ENCODE measurements at regions not wholly inside any gene's neighbourhood (a gene's known extent, or its start where the extent isn't known, plus 50 kb on each side); places are given as distances from the start of the nearest gene placed in this dataset.

GRCh38 chr11:128157423-128158298 is 429.7 kb downstream of the ETS1 start:
- H3K9me3 Mint-ChIP-seq: no peaks in the 10 kb centered on the region
- peaks cover 2% of the 10 kb centered on the region for H3K27me3 Mint-ChIP-seq (ENCODE audit: insufficient read depth, low read depth, poor library complexity)
- no peaks in the 10 kb centered on the region for H3K27me3 ChIP-seq (ENCODE audit: insufficient read depth)
- H3K4me1 Mint-ChIP-seq: no peaks in the 10 kb centered on the region
- no peaks in the 10 kb centered on the region for H3K79me2 ChIP-seq (replicated peaks; ENCODE audit: insufficient read depth)
- H3F3A ChIP-seq (replicated peaks; ENCODE audit: low read depth): no peaks in the 10 kb centered on the region
- no peaks in the 10 kb centered on the region for H4K20me1 ChIP-seq (replicated peaks; ENCODE audit: insufficient read depth)
- no peaks in the 10 kb centered on the region for H3K9me2 ChIP-seq (ENCODE audit: insufficient read depth)
- TF ChIP-seq, protein P1, sequence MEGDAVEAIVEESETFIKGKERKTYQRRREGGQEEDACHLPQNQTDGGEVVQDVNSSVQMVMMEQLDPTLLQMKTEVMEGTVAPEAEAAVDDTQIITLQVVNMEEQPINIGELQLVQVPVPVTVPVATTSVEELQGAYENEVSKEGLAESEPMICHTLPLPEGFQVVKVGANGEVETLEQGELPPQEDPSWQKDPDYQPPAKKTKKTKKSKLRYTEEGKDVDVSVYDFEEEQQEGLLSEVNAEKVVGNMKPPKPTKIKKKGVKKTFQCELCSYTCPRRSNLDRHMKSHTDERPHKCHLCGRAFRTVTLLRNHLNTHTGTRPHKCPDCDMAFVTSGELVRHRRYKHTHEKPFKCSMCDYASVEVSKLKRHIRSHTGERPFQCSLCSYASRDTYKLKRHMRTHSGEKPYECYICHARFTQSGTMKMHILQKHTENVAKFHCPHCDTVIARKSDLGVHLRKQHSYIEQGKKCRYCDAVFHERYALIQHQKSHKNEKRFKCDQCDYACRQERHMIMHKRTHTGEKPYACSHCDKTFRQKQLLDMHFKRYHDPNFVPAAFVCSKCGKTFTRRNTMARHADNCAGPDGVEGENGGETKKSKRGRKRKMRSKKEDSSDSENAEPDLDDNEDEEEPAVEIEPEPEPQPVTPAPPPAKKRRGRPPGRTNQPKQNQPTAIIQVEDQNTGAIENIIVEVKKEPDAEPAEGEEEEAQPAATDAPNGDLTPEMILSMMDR (conservative IDR thresholded peaks at IDR 0.05; ENCODE audit: low read depth in 2 of 2): peak; percentile 70 to 100
- TF ChIP-seq POLR2AphosphoS5 (IDR thresholded peaks at IDR 0.05; ENCODE audit: low read depth): no peak
- peak overlapping the region; percentile 52; the same call in 1 of the 2 replicates for H2AFZ ChIP-seq
- peak; percentile 85 for ATAC-seq
- H3K27ac ChIP-seq (ENCODE audit: low read depth): no peak overlapping the region
- peak overlapping the region; percentile 95 for H3K27ac Mint-ChIP-seq
- DNase-seq (ENCODE audit: low spot score): peak; percentile 84
- no peaks in the 10 kb centered on the region for H3K4me1 ChIP-seq (ENCODE audit: insufficient read depth)
- no peaks in the 10 kb centered on the region for H3K36me3 ChIP-seq (ENCODE audit: insufficient read depth)
- peak overlapping the region; percentile 66 for H3K4me3 Mint-ChIP-seq
- peak overlapping the region; percentile 50; the same call in 1 of the 2 replicates for H3K4me2 ChIP-seq
- H3K36me3 Mint-ChIP-seq (ENCODE audit: low read depth): no peaks in the 10 kb centered on the region
- peak overlapping the region; percentile 40; the same call in 1 of the 2 replicates for H3K4me3 ChIP-seq

- Histone ChIP-seq H3K27me3 (ENCODE audit: insufficient read depth) (no peaks in the 10 kb centered on the region), H3K36me3 (ENCODE audit: insufficient read depth) (no peaks in the 10 kb centered on the region), H3F3A (replicated peaks; ENCODE audit: low read depth) (no peaks in the 10 kb centered on the region), H3K9me2 (ENCODE audit: insufficient read depth) (no peaks in the 10 kb centered on the region), H3K4me1 (ENCODE audit: insufficient read depth) (no peaks in the 10 kb centered on the region), H3K4me2 (no peak overlapping the region), H3K79me2 (replicated peaks; ENCODE audit: insufficient read depth) (no peaks in the 10 kb centered on the region), H3K4me3 (no peak overlapping the region), H3K27ac (ENCODE audit: low read depth) (no peak overlapping the region), H4K20me1 (replicated peaks; ENCODE audit: insufficient read depth) (no peaks in the 10 kb centered on the region), H2AFZ (no peak overlapping the region)
- Mint-ChIP-seq H3K36me3 (ENCODE audit: low read depth) (no peaks in the 10 kb centered on the region), H3K27ac (no peak overlapping the region), H3K9me3 (no peaks in the 10 kb centered on the region), H3K27me3 (ENCODE audit: insufficient read depth, low read depth, poor library complexity) (peaks cover 3% of the 10 kb centered on the region), H3K4me3 (no peak overlapping the region), H3K4me1 (no peaks in the 10 kb centered on the region)
- DNase-seq (ENCODE audit: low spot score): no peak
- ATAC-seq: no peak
- TF ChIP-seq JUNB (IDR thresholded peaks at IDR 0.05; ENCODE audit: unreplicated experiment) (no peak), CREB1 (CRISPR knock-in tag; IDR thresholded peaks at IDR 0.05; ENCODE audit: low read depth) (no peak), ZNF114 (CRISPR knock-in tag; IDR thresholded peaks at IDR 0.05) (no peak), EZH2 (IDR thresholded peaks at IDR 0.05; ENCODE audit: low read depth, unreplicated experiment) (no peak), POLR2AphosphoS5 (IDR thresholded peaks at IDR 0.05; ENCODE audit: low read depth) (no peak), NANOG (IDR thresholded peaks at IDR 0.05; ENCODE audit: borderline replicate concordance) (no peak)
- TF ChIP-seq, protein P2, sequence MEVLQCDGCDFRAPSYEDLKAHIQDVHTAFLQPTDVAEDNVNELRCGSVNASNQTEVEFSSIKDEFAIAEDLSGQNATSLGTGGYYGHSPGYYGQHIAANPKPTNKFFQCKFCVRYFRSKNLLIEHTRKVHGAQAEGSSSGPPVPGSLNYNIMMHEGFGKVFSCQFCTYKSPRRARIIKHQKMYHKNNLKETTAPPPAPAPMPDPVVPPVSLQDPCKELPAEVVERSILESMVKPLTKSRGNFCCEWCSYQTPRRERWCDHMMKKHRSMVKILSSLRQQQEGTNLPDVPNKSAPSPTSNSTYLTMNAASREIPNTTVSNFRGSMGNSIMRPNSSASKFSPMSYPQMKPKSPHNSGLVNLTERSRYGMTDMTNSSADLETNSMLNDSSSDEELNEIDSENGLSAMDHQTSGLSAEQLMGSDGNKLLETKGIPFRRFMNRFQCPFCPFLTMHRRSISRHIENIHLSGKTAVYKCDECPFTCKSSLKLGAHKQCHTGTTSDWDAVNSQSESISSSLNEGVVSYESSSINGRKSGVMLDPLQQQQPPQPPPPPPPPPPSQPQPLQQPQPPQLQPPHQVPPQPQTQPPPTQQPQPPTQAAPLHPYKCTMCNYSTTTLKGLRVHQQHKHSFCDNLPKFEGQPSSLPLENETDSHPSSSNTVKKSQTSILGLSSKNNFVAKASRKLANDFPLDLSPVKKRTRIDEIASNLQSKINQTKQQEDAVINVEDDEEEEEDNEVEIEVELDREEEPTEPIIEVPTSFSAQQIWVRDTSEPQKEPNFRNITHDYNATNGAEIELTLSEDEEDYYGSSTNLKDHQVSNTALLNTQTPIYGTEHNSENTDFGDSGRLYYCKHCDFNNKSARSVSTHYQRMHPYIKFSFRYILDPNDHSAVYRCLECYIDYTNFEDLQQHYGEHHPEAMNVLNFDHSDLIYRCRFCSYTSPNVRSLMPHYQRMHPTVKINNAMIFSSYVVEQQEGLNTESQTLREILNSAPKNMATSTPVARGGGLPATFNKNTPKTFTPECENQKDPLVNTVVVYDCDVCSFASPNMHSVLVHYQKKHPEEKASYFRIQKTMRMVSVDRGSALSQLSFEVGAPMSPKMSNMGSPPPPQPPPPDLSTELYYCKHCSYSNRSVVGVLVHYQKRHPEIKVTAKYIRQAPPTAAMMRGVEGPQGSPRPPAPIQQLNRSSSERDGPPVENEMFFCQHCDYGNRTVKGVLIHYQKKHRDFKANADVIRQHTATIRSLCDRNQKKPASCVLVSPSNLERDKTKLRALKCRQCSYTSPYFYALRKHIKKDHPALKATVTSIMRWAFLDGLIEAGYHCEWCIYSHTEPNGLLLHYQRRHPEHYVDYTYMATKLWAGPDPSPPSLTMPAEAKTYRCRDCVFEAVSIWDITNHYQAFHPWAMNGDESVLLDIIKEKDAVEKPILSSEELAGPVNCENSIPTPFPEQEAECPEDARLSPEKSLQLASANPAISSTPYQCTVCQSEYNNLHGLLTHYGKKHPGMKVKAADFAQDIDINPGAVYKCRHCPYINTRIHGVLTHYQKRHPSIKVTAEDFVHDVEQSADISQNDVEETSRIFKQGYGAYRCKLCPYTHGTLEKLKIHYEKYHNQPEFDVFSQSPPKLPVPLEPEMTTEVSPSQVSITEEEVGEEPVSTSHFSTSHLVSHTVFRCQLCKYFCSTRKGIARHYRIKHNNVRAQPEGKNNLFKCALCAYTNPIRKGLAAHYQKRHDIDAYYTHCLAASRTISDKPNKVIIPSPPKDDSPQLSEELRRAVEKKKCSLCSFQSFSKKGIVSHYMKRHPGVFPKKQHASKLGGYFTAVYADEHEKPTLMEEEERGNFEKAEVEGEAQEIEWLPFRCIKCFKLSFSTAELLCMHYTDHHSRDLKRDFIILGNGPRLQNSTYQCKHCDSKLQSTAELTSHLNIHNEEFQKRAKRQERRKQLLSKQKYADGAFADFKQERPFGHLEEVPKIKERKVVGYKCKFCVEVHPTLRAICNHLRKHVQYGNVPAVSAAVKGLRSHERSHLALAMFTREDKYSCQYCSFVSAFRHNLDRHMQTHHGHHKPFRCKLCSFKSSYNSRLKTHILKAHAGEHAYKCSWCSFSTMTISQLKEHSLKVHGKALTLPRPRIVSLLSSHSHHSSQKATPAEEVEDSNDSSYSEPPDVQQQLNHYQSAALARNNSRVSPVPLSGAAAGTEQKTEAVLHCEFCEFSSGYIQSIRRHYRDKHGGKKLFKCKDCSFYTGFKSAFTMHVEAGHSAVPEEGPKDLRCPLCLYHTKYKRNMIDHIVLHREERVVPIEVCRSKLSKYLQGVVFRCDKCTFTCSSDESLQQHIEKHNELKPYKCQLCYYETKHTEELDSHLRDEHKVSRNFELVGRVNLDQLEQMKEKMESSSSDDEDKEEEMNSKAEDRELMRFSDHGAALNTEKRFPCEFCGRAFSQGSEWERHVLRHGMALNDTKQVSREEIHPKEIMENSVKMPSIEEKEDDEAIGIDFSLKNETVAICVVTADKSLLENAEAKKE (CRISPR knock-in tag; IDR thresholded peaks at IDR 0.05): no peak
- TF ChIP-seq, protein P3, sequence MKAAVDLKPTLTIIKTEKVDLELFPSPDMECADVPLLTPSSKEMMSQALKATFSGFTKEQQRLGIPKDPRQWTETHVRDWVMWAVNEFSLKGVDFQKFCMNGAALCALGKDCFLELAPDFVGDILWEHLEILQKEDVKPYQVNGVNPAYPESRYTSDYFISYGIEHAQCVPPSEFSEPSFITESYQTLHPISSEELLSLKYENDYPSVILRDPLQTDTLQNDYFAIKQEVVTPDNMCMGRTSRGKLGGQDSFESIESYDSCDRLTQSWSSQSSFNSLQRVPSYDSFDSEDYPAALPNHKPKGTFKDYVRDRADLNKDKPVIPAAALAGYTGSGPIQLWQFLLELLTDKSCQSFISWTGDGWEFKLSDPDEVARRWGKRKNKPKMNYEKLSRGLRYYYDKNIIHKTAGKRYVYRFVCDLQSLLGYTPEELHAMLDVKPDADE (IDR thresholded peaks at IDR 0.05): no peak
- TF ChIP-seq, protein P1 (conservative IDR thresholded peaks at IDR 0.05; ENCODE audit: low read depth in 2 of 2): no peak
Observed at GRCh38 chr11:128156486-128156885, 430.9 kb downstream of the ETS1 start.

All from GM23338 (cell line).